ENCODE measurements at regions not wholly inside any gene's neighbourhood (a gene's known extent, or its start where the extent isn't known, plus 50 kb on each side); places are given as distances from the start of the nearest gene placed in this dataset.
"Not testable (repeated sequence)": the region's sequence is repeated elsewhere in the genome, so short reads cannot be mapped to it uniquely, and the experiment has no call there.

DNA sequence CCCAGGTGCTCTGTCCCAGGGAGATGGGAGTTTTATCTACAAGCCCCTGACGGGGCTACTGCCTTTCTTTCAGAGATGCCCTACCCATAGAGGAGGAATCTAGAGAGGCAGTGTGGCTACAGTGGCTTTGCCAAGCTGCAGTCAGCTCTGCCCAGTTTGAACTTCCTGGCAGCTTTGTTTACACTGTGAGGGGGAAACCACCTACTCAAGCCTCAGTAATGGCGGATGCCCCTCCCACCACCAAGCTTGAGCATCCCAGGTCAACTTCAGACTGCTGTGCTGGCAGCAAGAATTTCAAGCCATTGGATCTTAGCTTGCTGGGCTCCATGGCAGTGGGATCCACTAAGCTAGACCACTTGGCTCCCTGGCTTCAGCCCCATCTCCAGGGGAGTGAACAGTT, 53.1 kb upstream of the TMEM252 start:
- CTCF ChIA-PET: interaction anchor here (0.6 kb wide), 1 partner anchor 407 kb away, joined by 5 read pairs; no protein-coding TSS in a partner anchor
- DNase-seq; H3K4me3 Mint-ChIP-seq; H3K9me3 Mint-ChIP-seq; H3K27ac Mint-ChIP-seq; H3K36me3 Mint-ChIP-seq (ENCODE audit: low read depth); POLR2A ChIA-PET; H3K4me1 Mint-ChIP-seq: not testable (repeated sequence)
- H3K27me3 Mint-ChIP-seq: peaks cover 18% of the 10 kb centered on the region

DNA sequence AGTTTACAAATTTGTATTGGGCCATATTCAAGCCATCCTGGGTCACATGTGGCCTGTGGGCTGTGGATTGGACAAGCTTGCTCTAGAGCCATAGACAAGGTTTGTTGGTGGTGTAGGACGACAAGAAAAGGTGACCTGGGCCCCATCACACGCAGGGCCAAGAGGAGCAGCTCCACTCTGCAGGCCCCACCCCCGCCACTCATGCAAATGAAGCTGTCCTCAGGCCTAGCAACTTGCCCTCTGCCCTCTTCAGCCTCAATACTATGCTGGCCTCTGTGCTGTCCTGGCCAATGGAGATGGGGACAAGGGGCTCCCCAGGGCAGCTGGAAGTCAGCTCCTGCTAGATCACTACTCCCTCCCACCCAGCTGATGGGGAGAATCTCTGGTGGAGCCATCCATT, 55.2 kb upstream of the TMEM252 start:
- Mint-ChIP-seq H3K27ac (no peak overlapping the region), H3K27me3 (peaks cover 18% of the 10 kb centered on the region), H3K4me1 (no peaks in the 10 kb centered on the region), H3K9me3 (peaks cover 3% of the 10 kb centered on the region), H3K36me3 (ENCODE audit: low read depth) (no peaks in the 10 kb centered on the region), H3K4me3 (no peak overlapping the region)
- ChIA-PET CTCF (interaction anchor here (0.6 to 0.9 kb wide), 4 partner anchors 12 to 403 kb away, joined by 3 to 4 read pairs (median 4); no protein-coding TSS in a partner anchor), POLR2A (no interaction called here)
- no peak for DNase-seq

DNA sequence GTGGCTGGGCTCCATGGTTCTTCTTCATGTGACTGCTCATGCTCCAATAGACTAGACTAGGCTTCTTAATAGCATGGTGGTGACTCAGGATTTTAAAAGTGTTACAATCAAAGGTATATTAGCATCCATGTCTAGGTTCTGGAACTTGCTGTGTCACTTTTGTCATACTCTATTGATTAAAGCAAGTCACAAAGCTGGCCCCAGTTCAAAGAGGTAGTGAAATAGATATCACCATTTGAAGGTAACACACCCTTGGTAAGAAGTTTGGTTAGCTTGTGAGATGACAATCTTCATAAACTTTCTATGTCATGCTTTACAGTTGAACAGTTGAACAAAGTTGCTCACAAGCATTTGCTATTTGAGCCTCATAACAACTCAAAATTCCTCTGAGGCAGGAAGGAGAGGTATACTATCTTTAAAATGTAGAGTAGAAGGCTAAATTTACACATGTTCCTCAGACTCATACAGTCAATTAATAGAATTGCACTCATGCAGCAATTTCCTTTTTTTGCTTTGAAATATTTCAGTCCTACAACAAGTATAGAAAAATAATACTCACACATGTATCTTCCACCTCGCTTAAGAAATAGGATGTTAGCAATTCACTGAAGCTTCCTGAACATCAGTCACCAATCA, 56.8 kb upstream of the TMEM252 start:
- Mint-ChIP-seq H3K4me3 (no peak overlapping the region), H3K4me1 (no peaks in the 10 kb centered on the region), H3K27me3 (peaks cover 15% of the 10 kb centered on the region), H3K36me3 (ENCODE audit: low read depth) (no peaks in the 10 kb centered on the region), H3K9me3 (peaks cover 3% of the 10 kb centered on the region), H3K27ac (no peak overlapping the region)
- CTCF ChIA-PET: interaction anchor here (0.9 kb wide), 1 partner anchor 13 kb away, joined by 3 read pairs; no protein-coding TSS in a partner anchor
- DNase-seq: no peak
- POLR2A ChIA-PET: no interaction called here

DNA sequence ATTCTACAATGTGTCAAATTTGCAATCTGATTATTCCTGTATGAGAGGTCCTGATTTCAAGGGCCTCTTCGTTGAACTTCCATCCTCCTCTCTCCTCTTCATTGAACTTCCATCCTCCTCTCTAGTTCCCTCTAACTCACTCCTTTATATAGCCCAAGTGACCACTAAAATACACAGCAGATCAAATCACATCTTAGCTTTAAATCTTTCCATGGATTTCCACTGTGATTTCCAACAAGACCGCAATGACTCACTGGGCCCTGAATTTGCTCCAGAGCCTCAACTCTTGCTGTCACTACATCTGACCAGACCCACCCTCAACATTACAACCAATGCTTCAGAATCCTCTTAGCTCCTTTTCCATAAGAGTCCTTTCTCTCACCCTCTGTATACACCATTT, 59.1 kb upstream of the TMEM252 start:
- Mint-ChIP-seq H3K36me3 (ENCODE audit: low read depth) (no peaks in the 10 kb centered on the region), H3K4me3 (no peak overlapping the region)

DNA sequence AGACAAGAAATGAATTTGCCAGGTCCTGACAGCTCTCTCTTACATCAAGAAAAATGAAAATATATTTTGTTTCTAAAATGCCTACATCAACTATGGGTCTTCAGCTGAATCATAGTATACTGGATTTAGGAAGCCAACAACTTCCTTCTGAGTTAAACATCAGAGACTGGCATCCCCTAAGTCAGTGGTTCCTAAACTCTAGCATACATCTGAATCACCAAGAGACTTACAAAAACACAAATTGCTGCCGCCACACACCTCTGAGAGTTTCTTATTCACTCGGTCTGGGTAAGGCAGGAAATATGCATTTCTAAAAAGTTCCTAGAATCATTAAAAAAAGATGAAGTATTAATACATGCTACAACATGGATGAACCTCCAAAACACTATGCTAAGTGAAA, 60.4 kb upstream of the TMEM252 start:
- H3K4me1 Mint-ChIP-seq: no peaks in the 10 kb centered on the region
- H3K36me3 Mint-ChIP-seq (ENCODE audit: low read depth): no peaks in the 10 kb centered on the region
- H3K4me3 Mint-ChIP-seq: no peak overlapping the region
- ChIA-PET CTCF (no interaction called here), POLR2A (no interaction called here)
- no peak overlapping the region for H3K27ac Mint-ChIP-seq
- H3K9me3 Mint-ChIP-seq: no peaks in the 10 kb centered on the region
- H3K27me3 Mint-ChIP-seq: peaks cover 28% of the 10 kb centered on the region
- DNase-seq: no peak

More for the DNA sequence above, 59.1 kb upstream of the TMEM252 start:
- Mint-ChIP-seq H3K27me3 (peaks cover 28% of the 10 kb centered on the region), H3K9me3 (peaks cover 3% of the 10 kb centered on the region), H3K27ac (no peak overlapping the region), H3K4me1 (no peaks in the 10 kb centered on the region)
- ChIA-PET POLR2A (no interaction called here), CTCF (no interaction called here)
- no peak for DNase-seq

DNA sequence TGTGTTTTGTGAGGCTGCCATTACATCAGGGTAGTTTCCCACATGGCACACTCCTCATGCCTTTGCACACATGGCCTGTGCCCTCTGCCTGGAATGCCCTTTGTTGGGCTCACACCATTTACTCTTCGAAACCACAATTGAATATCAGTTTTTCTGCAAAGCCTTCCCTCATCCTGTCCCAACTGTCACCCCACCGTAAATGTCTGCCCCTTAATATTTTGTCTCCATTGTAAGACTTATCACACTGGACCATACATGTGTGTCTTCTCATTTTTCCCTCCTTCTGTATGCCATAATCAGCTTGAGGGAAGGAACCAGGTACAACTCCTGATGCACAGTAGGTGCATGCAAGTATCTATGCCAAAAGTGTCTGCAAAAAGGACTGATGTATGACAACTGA, 62.7 kb upstream of the TMEM252 start:
- H3K27ac Mint-ChIP-seq: no peak overlapping the region
- no peak overlapping the region for H3K4me3 Mint-ChIP-seq
- ChIA-PET POLR2A (no interaction called here), CTCF (no interaction called here)
- H3K27me3 Mint-ChIP-seq: peaks cover 36% of the 10 kb centered on the region
- H3K36me3 Mint-ChIP-seq (ENCODE audit: low read depth): no peaks in the 10 kb centered on the region
- H3K4me1 Mint-ChIP-seq: no peaks in the 10 kb centered on the region
- no peaks in the 10 kb centered on the region for H3K9me3 Mint-ChIP-seq
- no peak for DNase-seq

DNA sequence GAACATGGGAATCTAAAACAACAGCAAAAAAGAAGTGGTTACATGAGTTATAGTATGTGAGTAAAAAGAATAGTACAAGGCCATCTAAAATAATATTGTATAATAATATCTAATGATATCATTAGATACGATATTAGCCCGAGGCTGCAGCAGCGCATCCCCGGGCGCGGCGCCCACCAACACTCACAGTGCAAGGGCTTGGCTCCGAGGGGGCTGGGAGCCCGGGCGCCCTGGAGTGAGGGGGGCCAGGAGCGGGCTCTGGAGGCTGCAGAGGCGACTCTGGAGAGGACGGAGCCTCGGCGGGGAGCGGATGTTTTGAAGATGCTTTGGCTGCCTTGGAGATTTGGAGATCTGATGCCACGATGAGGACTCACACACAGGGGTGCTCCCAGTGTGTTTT, 68.1 kb upstream of the TMEM252 start:
- Mint-ChIP-seq H3K4me3 (no peak overlapping the region), H3K36me3 (ENCODE audit: low read depth) (no peaks in the 10 kb centered on the region), H3K9me3 (no peaks in the 10 kb centered on the region), H3K27ac (no peak overlapping the region), H3K27me3 (peaks cover 22% of the 10 kb centered on the region), H3K4me1 (no peaks in the 10 kb centered on the region)
- ChIA-PET CTCF (no interaction called here), POLR2A (no interaction called here)
- no peak for DNase-seq

DNA sequence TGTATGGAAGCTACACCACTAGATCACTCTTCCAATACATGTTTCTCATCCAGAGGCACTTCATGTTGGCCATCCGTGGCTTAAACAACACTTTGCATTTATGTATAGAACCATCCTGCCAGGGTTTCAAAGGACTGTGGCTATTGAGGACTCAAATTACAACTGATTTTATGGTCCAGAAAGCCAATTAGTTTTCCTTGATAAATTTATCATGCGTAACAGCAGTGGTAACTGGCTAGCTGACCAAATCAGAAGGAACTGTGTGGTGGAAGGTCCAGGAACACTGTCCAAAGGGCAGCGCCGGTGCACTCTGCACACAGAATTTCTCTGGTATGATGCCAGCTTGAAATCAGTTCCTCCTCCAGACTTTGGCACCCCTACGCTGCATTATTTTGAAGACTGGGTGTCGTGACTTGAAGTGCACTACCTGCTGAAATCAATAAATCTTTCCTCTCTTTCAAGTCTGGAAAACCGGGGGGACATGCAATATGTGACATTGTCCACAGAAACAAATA, 69.3 kb upstream of the TMEM252 start:
- H3K4me3 Mint-ChIP-seq: no peak overlapping the region
- ChIA-PET POLR2A (no interaction called here), CTCF (no interaction called here)
- DNase-seq: no peak
- no peaks in the 10 kb centered on the region for H3K36me3 Mint-ChIP-seq (ENCODE audit: low read depth)
- H3K27me3 Mint-ChIP-seq: peaks cover 16% of the 10 kb centered on the region
- no peaks in the 10 kb centered on the region for H3K4me1 Mint-ChIP-seq
- no peak overlapping the region for H3K27ac Mint-ChIP-seq
- no peaks in the 10 kb centered on the region for H3K9me3 Mint-ChIP-seq

DNA sequence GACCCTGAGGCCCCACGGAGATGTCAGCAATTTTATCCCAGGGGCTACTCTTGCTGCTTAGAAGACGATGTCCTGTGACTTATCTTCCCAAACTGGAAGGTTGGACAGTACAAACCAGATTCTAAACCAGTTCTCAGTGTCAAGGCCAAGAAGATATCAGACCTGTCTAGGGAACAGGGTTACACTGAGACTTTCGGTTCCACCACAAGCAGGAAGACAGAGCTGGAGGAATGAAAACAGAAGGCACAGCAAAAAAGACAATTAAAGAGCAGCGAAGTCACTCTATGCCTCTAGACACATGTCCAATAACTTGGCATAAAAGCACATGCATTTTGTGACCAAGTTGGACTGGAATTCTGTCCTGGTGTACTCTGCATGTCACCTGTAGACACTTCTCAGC, 73.4 kb upstream of the TMEM252 start:
- POLR2A ChIA-PET: no interaction called here
- no peak for DNase-seq
- no peak overlapping the region for H3K27ac Mint-ChIP-seq
- H3K9me3 Mint-ChIP-seq: no peaks in the 10 kb centered on the region
- H3K4me3 Mint-ChIP-seq: no peak overlapping the region
- CTCF ChIA-PET: no interaction called here
- H3K36me3 Mint-ChIP-seq (ENCODE audit: low read depth): no peaks in the 10 kb centered on the region
- no peaks in the 10 kb centered on the region for H3K4me1 Mint-ChIP-seq
- H3K27me3 Mint-ChIP-seq: peaks cover 6% of the 10 kb centered on the region

DNA sequence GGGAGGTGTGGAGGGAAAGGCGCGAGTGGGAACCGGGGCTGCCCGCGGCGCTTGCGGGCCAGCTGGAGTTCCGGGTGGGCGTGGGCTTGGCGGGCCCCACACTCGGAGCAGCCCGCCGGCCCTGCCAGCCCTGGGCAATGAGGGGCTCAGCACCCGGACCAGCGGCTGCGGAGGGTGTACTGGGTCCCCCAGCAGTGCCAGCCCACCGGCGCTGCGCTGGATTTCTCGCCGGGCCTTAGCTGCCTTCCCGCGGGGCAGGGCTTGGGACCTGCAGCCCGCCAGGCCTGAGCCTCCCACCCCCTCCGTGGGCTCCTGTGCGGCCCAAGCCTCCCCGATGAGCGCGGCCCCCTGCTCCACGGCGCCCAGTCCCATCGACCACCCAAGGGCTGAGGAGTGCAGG, 76.3 kb upstream of the TMEM252 start:
- H3K27me3 Mint-ChIP-seq: peaks cover 12% of the 10 kb centered on the region
- H3K4me3 Mint-ChIP-seq; DNase-seq; H3K4me1 Mint-ChIP-seq; H3K36me3 Mint-ChIP-seq (ENCODE audit: low read depth); POLR2A ChIA-PET; H3K27ac Mint-ChIP-seq; H3K9me3 Mint-ChIP-seq; CTCF ChIA-PET: not testable (repeated sequence)

DNA sequence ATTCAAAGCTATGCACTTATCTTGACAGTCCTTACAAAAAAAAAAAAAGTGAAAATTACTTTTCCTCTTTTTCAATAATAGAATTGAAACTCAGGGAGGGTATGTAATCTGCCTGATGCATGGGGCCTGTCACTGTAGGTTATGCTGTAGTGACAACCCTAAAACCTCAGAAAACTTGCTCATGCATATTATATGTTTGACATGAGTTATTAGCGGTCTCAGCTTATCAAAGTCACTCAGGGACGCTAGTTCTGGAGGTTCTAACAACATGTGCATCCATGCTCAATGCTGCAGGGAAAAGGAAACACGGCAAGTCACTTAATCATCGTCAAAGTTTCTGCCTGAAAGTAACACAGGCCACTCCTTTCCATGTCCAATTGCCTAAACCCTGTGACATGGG, 78.4 kb upstream of the TMEM252 start:
- Mint-ChIP-seq H3K9me3 (no peaks in the 10 kb centered on the region), H3K4me3 (no peak overlapping the region)

DNA sequence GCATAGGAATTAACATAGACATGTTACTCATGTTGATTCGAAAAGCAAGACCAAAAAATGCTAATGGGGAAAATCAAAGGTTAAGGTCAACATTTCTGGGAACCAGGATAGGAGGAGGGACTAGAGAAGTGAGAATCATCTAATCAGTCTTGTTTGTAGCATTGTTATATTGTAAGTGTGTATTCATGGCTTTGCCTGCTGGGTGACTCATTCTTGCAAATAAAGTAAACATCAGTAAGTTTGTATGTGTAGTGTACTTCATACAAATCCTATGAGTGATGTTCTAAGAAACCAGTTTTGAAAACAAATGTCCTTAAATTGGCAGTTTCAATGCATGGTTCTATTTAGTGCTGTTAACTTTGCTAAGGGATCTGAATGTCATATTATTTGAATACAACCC, 79.0 kb upstream of the TMEM252 start:
- DNase-seq: no peak
- POLR2A ChIA-PET: no interaction called here
- Mint-ChIP-seq H3K9me3 (no peaks in the 10 kb centered on the region), H3K27ac (no peak overlapping the region), H3K4me3 (no peak overlapping the region), H3K36me3 (ENCODE audit: low read depth) (no peaks in the 10 kb centered on the region), H3K4me1 (no peaks in the 10 kb centered on the region), H3K27me3 (peaks cover 15% of the 10 kb centered on the region)
- CTCF ChIA-PET: no interaction called here

More for the DNA sequence above, 78.4 kb upstream of the TMEM252 start:
- Mint-ChIP-seq H3K4me1 (no peaks in the 10 kb centered on the region), H3K27ac (no peak overlapping the region), H3K27me3 (peaks cover 14% of the 10 kb centered on the region), H3K36me3 (ENCODE audit: low read depth) (no peaks in the 10 kb centered on the region)
- ChIA-PET CTCF (no interaction called here), POLR2A (no interaction called here)
- DNase-seq: no peak

DNA sequence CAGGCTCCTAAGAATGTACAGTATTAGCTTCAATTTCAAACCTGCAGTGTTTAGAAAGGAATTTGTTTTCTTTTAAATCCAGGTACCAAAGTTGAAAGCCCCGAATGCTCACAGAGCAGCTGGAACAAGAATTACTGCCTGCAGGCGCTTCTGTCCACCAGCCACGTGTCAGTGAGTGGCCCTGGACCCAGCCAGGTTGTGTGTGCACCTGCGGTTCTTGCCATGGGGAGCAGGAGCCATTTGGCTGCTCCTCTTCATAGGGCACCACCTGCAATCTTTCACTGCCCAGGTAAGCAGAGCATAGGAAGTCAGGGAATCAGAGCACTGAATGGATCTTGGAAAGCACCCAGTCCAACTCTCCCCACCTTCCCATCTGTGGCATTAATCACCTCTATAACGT, 79.5 kb upstream of the PIP5K1B start:
- DNase-seq: no peak
- ChIA-PET CTCF (no interaction called here), POLR2A (no interaction called here)
- H3K9me3 Mint-ChIP-seq: no peaks in the 10 kb centered on the region
- H3K36me3 Mint-ChIP-seq (ENCODE audit: low read depth): no peaks in the 10 kb centered on the region
- no peak overlapping the region for H3K27ac Mint-ChIP-seq
- no peaks in the 10 kb centered on the region for H3K4me1 Mint-ChIP-seq
- H3K27me3 Mint-ChIP-seq: peaks cover 17% of the 10 kb centered on the region
- H3K4me3 Mint-ChIP-seq: no peak overlapping the region

DNA sequence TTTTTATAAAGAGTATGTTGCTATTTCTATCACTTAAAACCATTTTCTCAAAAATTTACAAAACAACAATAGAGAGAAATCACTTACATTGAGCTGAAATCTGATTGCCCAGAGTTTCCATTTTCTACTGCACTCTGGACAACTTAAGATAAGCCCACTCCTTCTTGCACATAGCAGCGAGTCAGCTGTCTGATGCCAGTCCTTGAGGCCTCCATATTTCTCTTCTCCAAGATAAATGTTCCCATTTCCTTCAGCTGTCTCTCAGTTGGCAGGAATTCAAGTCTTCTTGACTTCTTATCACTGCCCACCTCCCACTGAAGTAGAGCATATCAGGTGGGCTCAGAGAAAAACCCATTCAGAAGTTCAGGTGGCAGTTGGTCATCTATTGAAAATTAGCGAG, 78.5 kb upstream of the PIP5K1B start:
- POLR2A ChIA-PET: no interaction called here

More for the DNA sequence above, 78.5 kb upstream of the PIP5K1B start:
- H3K4me1 Mint-ChIP-seq: no peaks in the 10 kb centered on the region
- H3K9me3 Mint-ChIP-seq: no peaks in the 10 kb centered on the region
- H3K4me3 Mint-ChIP-seq: no peak overlapping the region
- H3K27ac Mint-ChIP-seq: no peak overlapping the region
- no peak for DNase-seq
- CTCF ChIA-PET: no interaction called here
- no peaks in the 10 kb centered on the region for H3K36me3 Mint-ChIP-seq (ENCODE audit: low read depth)
- H3K27me3 Mint-ChIP-seq: peaks cover 17% of the 10 kb centered on the region

All from activated CD4-positive, alpha-beta memory T cell treated with anti-CD3 and anti-CD28 coated beads, Interleukin-2, amount 10 ng/mL, durations not matched to agents 7 days and 5 days (primary cell).